Activated CD4-positive, alpha-beta memory T cell treated with anti-CD3 and anti-CD28 coated beads, Interleukin-2, amount 10 ng/mL, durations not matched to agents 7 days and 5 days (primary cell): ENCODE measurements at regions not wholly inside any gene's neighbourhood (a gene's known extent, or its start where the extent isn't known, plus 50 kb on each side); places are given as distances from the start of the nearest gene placed in this dataset.
"Not testable (repeated sequence)": the region's sequence is repeated elsewhere in the genome, so short reads cannot be mapped to it uniquely, and the experiment has no call there.

ENCODE experiments used
- CTCF ChIA-PET: fragments of 350-600 bp; sonication (Branson Sonifier 250); formaldehyde crosslinking; loops from one replicate; lab custom pipeline; 2021; ENCODE audit warnings: antibody characterized with exemption, inconsistent platforms; lab: Charles Lee
- POLR2A ChIA-PET: fragments of 350-600 bp; sonication (Branson Sonifier 250); formaldehyde crosslinking; loops from one replicate; lab custom pipeline; 2021; ENCODE audit warnings: antibody characterized with exemption; lab: Charles Lee
- DNase-seq: peaks from one replicate; pipeline ENCODE4 v3.0.0-alpha.2; 2020
- H3K27ac Mint-ChIP-seq: one replicate; pipeline ENCODE4 v1.8.0; 2021; ENCODE audit warnings: mild to moderate bottlenecking, mixed read lengths
- H3K27me3 Mint-ChIP-seq: one replicate; pipeline ENCODE4 v1.8.0; 2021; ENCODE audit warnings: mixed read lengths
- H3K36me3 Mint-ChIP-seq: one replicate; pipeline ENCODE4 v1.8.0; 2021; ENCODE audit warnings: low read depth, mixed read lengths
- H3K4me1 Mint-ChIP-seq: one replicate; pipeline ENCODE4 v1.8.0; 2021; ENCODE audit warnings: mixed read lengths
- H3K4me3 Mint-ChIP-seq: one replicate; pipeline ENCODE4 v1.8.0; 2021; ENCODE audit warnings: mild to moderate bottlenecking, mixed read lengths
- H3K9me3 Mint-ChIP-seq: one replicate; pipeline ENCODE4 v1.8.0; 2021; ENCODE audit warnings: mixed read lengths

GRCh38 chr3:191869738-191870415 lies 408.9 kb downstream of the PYDC2 start:
- Mint-ChIP-seq H3K27me3 (no peaks in the 10 kb centered on the region), H3K9me3 (no peaks in the 10 kb centered on the region), H3K27ac (no peak overlapping the region), H3K4me1 (no peaks in the 10 kb centered on the region), H3K36me3 (no peaks in the 10 kb centered on the region), H3K4me3 (no peak overlapping the region)
- POLR2A ChIA-PET: no interaction called here
- DNase-seq: no peak
- CTCF ChIA-PET: no interaction called here

- no peak overlapping the region for H3K27ac Mint-ChIP-seq
- POLR2A ChIA-PET: no interaction called here
- H3K4me1 Mint-ChIP-seq: no peaks in the 10 kb centered on the region
- CTCF ChIA-PET: no interaction called here
- no peak overlapping the region for H3K4me3 Mint-ChIP-seq
- H3K27me3 Mint-ChIP-seq: no peaks in the 10 kb centered on the region
- H3K36me3 Mint-ChIP-seq: no peaks in the 10 kb centered on the region
- no peak for DNase-seq
- H3K9me3 Mint-ChIP-seq: no peaks in the 10 kb centered on the region
Observed at GRCh38 chr3:191873736-191874135, 412.8 kb downstream of the PYDC2 start.

GRCh38 chr3:191882289-191882688 lies 421.3 kb downstream of the PYDC2 start:
- CTCF ChIA-PET: no interaction called here
- Mint-ChIP-seq H3K36me3 (no peaks in the 10 kb centered on the region), H3K4me3 (no peak overlapping the region), H3K9me3 (peaks cover 2% of the 10 kb centered on the region), H3K4me1 (no peaks in the 10 kb centered on the region), H3K27ac (no peak overlapping the region), H3K27me3 (no peaks in the 10 kb centered on the region)
- no peak for DNase-seq
- POLR2A ChIA-PET: no interaction called here

- H3K4me3 Mint-ChIP-seq: no peak overlapping the region
Observed at GRCh38 chr3:191884132-191884531, 423.2 kb downstream of the PYDC2 start.

GRCh38 chr3:191889106-191889505 lies 428.1 kb downstream of the PYDC2 start:
- Mint-ChIP-seq H3K36me3 (no peaks in the 10 kb centered on the region), H3K9me3 (no peaks in the 10 kb centered on the region), H3K4me1 (no peaks in the 10 kb centered on the region), H3K27me3 (no peaks in the 10 kb centered on the region), H3K4me3 (no peak overlapping the region), H3K27ac (no peak overlapping the region)
- CTCF ChIA-PET: no interaction called here
- no peak for DNase-seq
- POLR2A ChIA-PET: no interaction called here

More at GRCh38 chr3:191884132-191884531, 423.2 kb downstream of the PYDC2 start:
- H3K27me3 Mint-ChIP-seq: no peaks in the 10 kb centered on the region
- H3K36me3 Mint-ChIP-seq: no peaks in the 10 kb centered on the region
- H3K9me3 Mint-ChIP-seq: peaks cover 2% of the 10 kb centered on the region
- H3K4me1 Mint-ChIP-seq: no peaks in the 10 kb centered on the region
- DNase-seq: no peak
- no peak overlapping the region for H3K27ac Mint-ChIP-seq
- ChIA-PET POLR2A (no interaction called here), CTCF (no interaction called here)

GRCh38 chr3:191889756-191890155 lies 428.8 kb downstream of the PYDC2 start:
- no peak for DNase-seq
- POLR2A ChIA-PET: no interaction called here
- no peaks in the 10 kb centered on the region for H3K27me3 Mint-ChIP-seq
- no peaks in the 10 kb centered on the region for H3K9me3 Mint-ChIP-seq
- CTCF ChIA-PET: interaction anchor here (0.5 kb wide), 1 partner anchor 342 kb away, joined by 3 read pairs; no protein-coding TSS in a partner anchor
- H3K4me1 Mint-ChIP-seq: no peaks in the 10 kb centered on the region
- no peak overlapping the region for H3K27ac Mint-ChIP-seq
- no peaks in the 10 kb centered on the region for H3K36me3 Mint-ChIP-seq
- H3K4me3 Mint-ChIP-seq: no peak overlapping the region

- H3K4me1 Mint-ChIP-seq: no peaks in the 10 kb centered on the region
- POLR2A ChIA-PET: no interaction called here
- no peaks in the 10 kb centered on the region for H3K27me3 Mint-ChIP-seq
- CTCF ChIA-PET: no interaction called here
- no peak for DNase-seq
- no peaks in the 10 kb centered on the region for H3K9me3 Mint-ChIP-seq
- no peak overlapping the region for H3K27ac Mint-ChIP-seq
- H3K36me3 Mint-ChIP-seq: no peaks in the 10 kb centered on the region
- no peak overlapping the region for H3K4me3 Mint-ChIP-seq
Observed at GRCh38 chr3:191894406-191894805, 433.4 kb downstream of the PYDC2 start.

GRCh38 chr3:191901741-191902140 lies 440.8 kb downstream of the PYDC2 start:
- no peaks in the 10 kb centered on the region for H3K9me3 Mint-ChIP-seq

GRCh38 chr3:191912616-191913204 lies 451.7 kb downstream of the PYDC2 start:
- DNase-seq: no peak
- Mint-ChIP-seq H3K36me3 (no peaks in the 10 kb centered on the region), H3K27ac (no peak overlapping the region), H3K4me3 (no peak overlapping the region), H3K27me3 (no peaks in the 10 kb centered on the region), H3K4me1 (no peaks in the 10 kb centered on the region), H3K9me3 (peaks cover 8% of the 10 kb centered on the region)
- ChIA-PET CTCF (no interaction called here), POLR2A (no interaction called here)

More at GRCh38 chr3:191901741-191902140, 440.8 kb downstream of the PYDC2 start:
- Mint-ChIP-seq H3K4me3 (no peak overlapping the region), H3K36me3 (no peaks in the 10 kb centered on the region), H3K4me1 (no peaks in the 10 kb centered on the region), H3K27ac (no peak overlapping the region), H3K27me3 (no peaks in the 10 kb centered on the region)
- CTCF ChIA-PET: no interaction called here
- DNase-seq: no peak
- POLR2A ChIA-PET: no interaction called here

- Mint-ChIP-seq H3K4me1 (no peaks in the 10 kb centered on the region), H3K36me3 (no peaks in the 10 kb centered on the region), H3K9me3 (peaks cover 8% of the 10 kb centered on the region), H3K27me3 (no peaks in the 10 kb centered on the region), H3K4me3 (no peak overlapping the region), H3K27ac (no peak overlapping the region)
- ChIA-PET CTCF (no interaction called here), POLR2A (no interaction called here)
- DNase-seq: no peak
Observed at GRCh38 chr3:191915712-191916111, 454.7 kb downstream of the PYDC2 start.

- Mint-ChIP-seq H3K4me1 (no peaks in the 10 kb centered on the region), H3K27ac (no peak overlapping the region), H3K9me3 (peaks cover 4% of the 10 kb centered on the region), H3K4me3 (no peak overlapping the region), H3K27me3 (no peaks in the 10 kb centered on the region), H3K36me3 (no peaks in the 10 kb centered on the region)
- CTCF ChIA-PET: no interaction called here
- POLR2A ChIA-PET: no interaction called here
- DNase-seq: no peak
Observed at GRCh38 chr3:191919491-191920026, 458.6 kb downstream of the PYDC2 start.

GRCh38 chr3:191922570-191922969 lies 461.6 kb downstream of the PYDC2 start:
- H3K4me3 Mint-ChIP-seq: no peak overlapping the region
- no peak for DNase-seq
- H3K27ac Mint-ChIP-seq: no peak overlapping the region
- ChIA-PET CTCF (no interaction called here), POLR2A (no interaction called here)
- peaks cover 9% of the 10 kb centered on the region for H3K9me3 Mint-ChIP-seq
- H3K27me3 Mint-ChIP-seq: no peaks in the 10 kb centered on the region
- H3K36me3 Mint-ChIP-seq: no peaks in the 10 kb centered on the region
- H3K4me1 Mint-ChIP-seq: no peaks in the 10 kb centered on the region

GRCh38 chr3:191927183-191927817 lies 466.3 kb downstream of the PYDC2 start:
- H3K36me3 Mint-ChIP-seq, H3K4me1 Mint-ChIP-seq, H3K27ac Mint-ChIP-seq, DNase-seq, H3K4me3 Mint-ChIP-seq, CTCF ChIA-PET, POLR2A ChIA-PET, H3K27me3 Mint-ChIP-seq: not testable (repeated sequence)
- H3K9me3 Mint-ChIP-seq: peaks cover 22% of the 10 kb centered on the region
